Activated CD4-positive, alpha-beta T cell treated with anti-CD3 and anti-CD28 coated beads, Interleukin-2, amount 50 U/mL, for 1 hour (primary cell): ENCODE measurements at regions not wholly inside any gene's neighbourhood (a gene's known extent, or its start where the extent isn't known, plus 50 kb on each side); places are given as distances from the start of the nearest gene placed in this dataset.

Experiments used
- DNase-seq: peaks from one replicate; pipeline ENCODE4 v3.0.0-alpha.2; 2020

DNA sequence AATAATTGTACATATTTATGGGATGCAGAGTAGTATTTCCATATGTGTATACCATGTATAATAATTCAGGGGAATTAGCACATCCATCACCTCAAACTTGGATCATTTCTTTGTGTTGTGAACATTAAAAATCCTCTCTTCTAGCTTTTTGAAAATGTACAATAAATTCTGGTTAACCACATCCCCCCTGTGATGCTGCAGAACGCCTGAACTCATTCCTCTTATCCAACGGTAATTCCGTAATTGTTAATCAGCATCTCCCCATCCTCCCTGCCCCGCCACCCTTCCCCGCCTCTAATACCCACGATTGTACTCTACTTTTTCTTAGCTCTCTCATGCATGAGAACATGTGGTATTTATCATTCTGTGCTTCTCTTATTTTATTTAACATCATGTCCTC lies 127.7 kb upstream of the ANKRD55 start:
- no peak for DNase-seq

GRCh38 chr5:56359809-56360685 lies 126.9 kb upstream of the ANKRD55 start:
- DNase-seq: no peak

- no peak for DNase-seq
These were observed 125.9 kb upstream of the ANKRD55 start for GRCh38 chr5:56358703-56359681.

GRCh38 chr5:56358046-56358445 lies 124.9 kb upstream of the ANKRD55 start:
- DNase-seq: no peak

DNA sequence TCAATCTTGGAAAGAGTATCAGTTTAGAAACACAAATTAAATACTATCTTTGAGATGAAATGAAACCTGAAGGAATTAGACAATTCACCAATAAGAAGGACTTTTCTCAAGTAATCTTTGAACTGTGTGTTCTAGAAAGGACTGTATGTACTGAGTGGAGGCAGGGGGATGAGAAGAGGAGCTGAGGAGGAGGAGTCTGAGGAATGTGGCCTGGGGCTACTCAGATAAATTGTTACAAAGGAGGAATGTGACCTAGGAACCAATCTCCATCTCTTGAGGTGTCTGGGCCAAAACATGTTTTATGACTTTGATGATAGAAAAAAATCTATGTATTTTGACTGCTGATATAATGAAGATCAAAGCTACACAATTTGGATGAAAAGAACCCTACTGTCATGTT lies 124.3 kb upstream of the ANKRD55 start:
- no peak for DNase-seq

GRCh38 chr5:56356836-56357160 lies 123.7 kb upstream of the ANKRD55 start:
- no peak for DNase-seq

GRCh38 chr5:56356121-56356835 lies 123.1 kb upstream of the ANKRD55 start:
- DNase-seq: no peak

DNA sequence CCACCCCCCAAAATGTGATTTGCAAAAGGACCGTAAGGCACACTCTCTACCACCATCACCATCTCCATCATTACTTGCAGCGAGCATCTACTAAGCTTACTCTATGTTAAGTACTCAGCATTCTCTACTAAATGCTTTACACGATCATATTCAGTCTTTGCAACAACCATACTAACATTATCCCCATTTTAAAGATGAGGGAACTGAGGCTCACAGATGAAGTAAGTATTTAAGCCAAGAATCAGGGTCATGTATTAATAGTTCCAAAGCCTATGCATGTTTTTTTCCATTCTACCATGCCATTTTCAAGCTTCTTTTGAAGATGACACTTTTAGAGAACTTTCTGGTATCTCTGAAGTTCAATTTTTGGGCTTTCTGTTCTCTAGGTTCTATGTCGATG lies 121.7 kb upstream of the ANKRD55 start:
- no peak for DNase-seq

- no peak for DNase-seq
These were observed 119.9 kb upstream of the ANKRD55 start for GRCh38 chr5:56352808-56353590.

DNA sequence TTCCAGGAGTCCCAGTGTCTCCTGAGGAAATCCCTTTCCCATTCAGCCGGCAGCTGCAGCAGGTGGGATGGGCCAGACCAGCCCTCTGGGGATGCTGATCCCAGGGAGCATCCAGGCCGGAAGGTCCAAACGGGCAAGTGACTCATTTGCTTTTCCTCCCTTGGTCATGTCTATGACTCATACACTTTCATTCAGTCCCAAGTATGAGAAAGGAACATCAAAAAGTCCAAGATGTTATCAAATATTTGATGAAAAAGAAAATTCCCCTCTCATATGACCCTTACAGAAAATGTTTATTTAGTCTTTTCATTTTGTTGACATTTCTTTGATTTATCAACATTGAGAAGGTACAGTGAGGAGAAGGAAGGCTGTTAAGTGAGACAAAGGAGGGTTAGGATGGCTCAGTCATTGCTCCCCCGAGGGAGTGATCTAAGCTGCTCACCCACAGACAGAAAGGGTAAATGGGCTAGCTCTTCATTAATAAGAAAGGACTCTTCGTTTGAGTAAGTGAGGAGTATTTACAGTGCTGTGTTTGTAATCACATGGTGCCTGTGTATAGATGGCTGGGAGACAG lies 117.6 kb upstream of the ANKRD55 start:
- no peak for DNase-seq

GRCh38 chr5:56350011-56350596 lies 117.0 kb upstream of the ANKRD55 start:
- DNase-seq: no peak

- DNase-seq: no peak
These were observed 116.3 kb upstream of the ANKRD55 start for GRCh38 chr5:56349461-56349860.

DNA sequence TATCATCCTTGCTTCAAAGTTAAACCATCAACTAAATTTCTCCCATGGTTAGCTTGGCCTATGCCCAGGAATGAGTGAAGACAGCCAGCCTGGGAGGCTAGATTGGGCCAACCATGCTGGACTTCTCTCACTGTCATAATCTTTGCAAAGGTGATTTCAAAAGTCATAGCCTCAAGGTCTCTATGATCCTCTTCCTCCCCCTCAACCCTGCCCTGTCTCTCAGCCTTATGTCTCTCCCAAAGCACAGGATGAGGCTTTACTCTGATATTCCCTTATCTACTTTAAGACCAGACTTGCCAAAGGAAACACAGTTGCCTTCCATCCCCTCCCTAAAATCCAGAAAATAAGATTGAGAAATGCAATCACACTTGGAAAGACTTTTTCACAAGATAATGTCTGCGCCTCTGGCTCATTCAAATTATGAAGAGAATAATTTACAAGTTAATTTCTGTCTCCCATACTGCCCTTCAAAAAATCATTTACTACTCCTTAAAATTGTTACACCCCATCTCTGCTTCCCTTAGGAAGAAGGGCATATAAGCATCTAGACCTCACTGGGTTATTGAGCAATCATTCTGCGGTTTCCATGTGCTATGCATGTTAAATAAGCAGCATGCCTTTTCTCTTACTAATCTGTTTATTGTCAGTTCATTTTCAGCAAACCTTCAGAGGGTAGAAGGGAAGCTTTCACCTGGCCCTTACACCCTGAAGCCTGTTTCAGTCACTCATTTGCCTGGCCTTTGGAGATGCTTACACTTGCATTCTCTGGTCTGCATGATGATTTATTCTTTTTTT lies 113.8 kb upstream of the ANKRD55 start:
- no peak for DNase-seq

DNA sequence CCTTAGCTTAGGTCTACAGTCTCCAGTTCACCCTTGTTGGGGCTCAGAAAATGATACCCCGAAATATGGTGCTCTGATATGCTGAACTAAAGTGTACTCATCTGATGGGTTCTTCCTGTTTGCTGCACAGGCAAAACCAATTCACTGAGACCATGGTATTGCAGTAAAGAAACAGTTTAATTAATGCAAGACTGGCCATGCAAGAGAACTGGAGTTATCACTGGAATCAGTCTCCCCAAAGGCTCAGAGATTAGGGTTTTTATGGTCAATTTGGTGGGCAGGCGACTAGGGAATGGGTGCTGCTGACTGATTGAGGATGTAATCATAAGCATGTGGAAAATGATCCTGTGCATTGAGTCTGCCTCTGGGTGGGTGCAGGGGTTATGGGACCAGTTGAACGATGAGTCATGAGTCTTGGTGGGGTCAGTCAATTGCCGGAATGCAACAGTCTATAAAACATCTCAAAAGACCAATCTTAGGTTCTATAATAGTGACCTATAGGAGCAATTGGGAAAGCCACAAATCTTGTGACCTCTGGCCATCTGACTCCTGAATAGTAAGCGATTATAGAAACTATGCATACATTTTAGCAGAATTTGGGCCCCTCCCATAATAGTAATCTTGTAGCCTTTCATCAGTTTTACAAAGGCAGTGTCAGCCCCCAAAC lies 113.0 kb upstream of the ANKRD55 start:
- DNase-seq: no peak

DNA sequence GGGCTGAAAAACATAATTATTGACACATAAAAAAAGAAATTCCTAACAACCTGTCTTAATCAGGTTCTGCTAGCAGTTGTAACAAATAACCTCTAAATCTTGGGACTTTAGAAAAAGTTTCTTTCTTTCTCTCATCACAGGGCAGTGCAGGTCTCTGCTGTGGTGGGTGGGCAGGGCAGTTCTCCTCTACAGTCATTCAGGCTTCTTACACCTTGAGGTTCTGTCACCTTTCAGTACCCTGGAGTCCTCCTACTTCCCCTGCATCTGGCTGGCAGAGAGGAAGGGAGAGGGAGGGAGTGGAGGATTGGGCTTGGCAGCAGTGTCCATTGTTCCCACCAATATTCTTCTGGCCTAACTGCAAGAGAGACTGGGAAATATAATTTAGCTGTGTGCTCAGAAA lies 112.2 kb upstream of the ANKRD55 start:
- no peak for DNase-seq

- DNase-seq: no peak
These were observed 111.5 kb upstream of the ANKRD55 start for GRCh38 chr5:56344594-56344993.

- DNase-seq: no peak
These were observed 110.9 kb upstream of the ANKRD55 start for GRCh38 chr5:56343988-56344387.

DNA sequence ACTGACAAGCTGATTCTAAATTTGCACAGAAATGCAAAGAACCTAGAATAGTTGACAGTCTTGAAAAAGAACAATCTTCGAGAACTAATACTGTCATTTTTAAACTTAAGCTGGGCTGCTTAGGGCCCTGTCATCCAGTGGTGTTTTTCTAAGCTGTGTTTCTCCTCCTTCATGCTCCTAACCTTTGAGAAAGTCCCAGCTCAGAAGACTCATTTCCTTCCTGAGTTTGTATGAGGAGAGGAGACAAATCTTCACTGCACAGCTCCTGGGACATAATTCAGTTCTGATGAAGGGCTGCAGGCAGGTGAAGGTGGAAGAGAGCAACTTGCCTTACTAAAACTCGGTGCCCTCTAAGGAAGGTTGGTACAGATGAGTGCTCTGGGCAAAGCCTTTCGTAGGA lies 109.5 kb upstream of the ANKRD55 start:
- no peak for DNase-seq

GRCh38 chr5:56340196-56340980 lies 107.3 kb upstream of the ANKRD55 start:
- no peak for DNase-seq
